GM19468 (cell line): ENCODE measurements at regions not wholly inside any gene's neighbourhood (a gene's known extent, or its start where the extent isn't known, plus 50 kb on each side); places are given as distances from the start of the nearest gene placed in this dataset.
"Not testable (repeated sequence)": the region's sequence is repeated elsewhere in the genome, so short reads cannot be mapped to it uniquely, and the experiment has no call there.

Experiments
- ATAC-seq: cut with Tn5 transposase; IDR thresholded peaks from one replicate; pipeline ENCODE4 v1.9.1; 2021; ENCODE audit warnings: mild to moderate bottlenecking, moderate library complexity, moderate number of reproducible peaks; ENCODE audit not compliant: unreplicated experiment; ENCODE audit errors: extremely low read depth

GRCh38 chr9:96100385-96101300 is 201.3 kb downstream of the HSD17B3 start:
- no peak for ATAC-seq

- not testable (repeated sequence) for ATAC-seq
Measured at GRCh38 chr9:96090630-96091029, 211.3 kb downstream of the HSD17B3 start.

GRCh38 chr9:96089452-96090085 is 212.4 kb downstream of the HSD17B3 start:
- no peak for ATAC-seq

GRCh38 chr9:96088510-96088909 is 213.0 kb downstream of the ERCC6L2 start:
- no peak for ATAC-seq

- no peak for ATAC-seq
Measured at GRCh38 chr9:96087669-96088299, 212.3 kb downstream of the ERCC6L2 start.

GRCh38 chr9:96086936-96087571 is 211.6 kb downstream of the ERCC6L2 start:
- ATAC-seq = no peak

- no peak for ATAC-seq
Measured at GRCh38 chr9:96085491-96086143, 210.1 kb downstream of the ERCC6L2 start.

- ATAC-seq = no peak
Measured at GRCh38 chr9:96084331-96084734, 208.8 kb downstream of the ERCC6L2 start.

- ATAC-seq = no peak
Measured at GRCh38 chr9:96082516-96083232, 207.2 kb downstream of the ERCC6L2 start.

- no peak for ATAC-seq
Measured at GRCh38 chr9:96080364-96080763, 204.9 kb downstream of the ERCC6L2 start.

GRCh38 chr9:96079779-96080178 is 204.3 kb downstream of the ERCC6L2 start:
- no peak for ATAC-seq

GRCh38 chr9:96078897-96079490 is 203.5 kb downstream of the ERCC6L2 start:
- ATAC-seq = no peak

- no peak for ATAC-seq
Measured at GRCh38 chr9:96075757-96076156, 200.3 kb downstream of the ERCC6L2 start.

GRCh38 chr9:96075111-96075510 is 199.6 kb downstream of the ERCC6L2 start:
- no peak for ATAC-seq

GRCh38 chr9:96073531-96074480 is 198.3 kb downstream of the ERCC6L2 start:
- ATAC-seq = no peak

- ATAC-seq = no peak
Measured at GRCh38 chr9:96072930-96073329, 197.4 kb downstream of the ERCC6L2 start.

- no peak for ATAC-seq
Measured at GRCh38 chr9:96071815-96072124, 196.3 kb downstream of the ERCC6L2 start.
